ENCODE measurements at regions not wholly inside any gene's neighbourhood (a gene's known extent, or its start where the extent isn't known, plus 50 kb on each side); places are given as distances from the start of the nearest gene placed in this dataset.

DNA sequence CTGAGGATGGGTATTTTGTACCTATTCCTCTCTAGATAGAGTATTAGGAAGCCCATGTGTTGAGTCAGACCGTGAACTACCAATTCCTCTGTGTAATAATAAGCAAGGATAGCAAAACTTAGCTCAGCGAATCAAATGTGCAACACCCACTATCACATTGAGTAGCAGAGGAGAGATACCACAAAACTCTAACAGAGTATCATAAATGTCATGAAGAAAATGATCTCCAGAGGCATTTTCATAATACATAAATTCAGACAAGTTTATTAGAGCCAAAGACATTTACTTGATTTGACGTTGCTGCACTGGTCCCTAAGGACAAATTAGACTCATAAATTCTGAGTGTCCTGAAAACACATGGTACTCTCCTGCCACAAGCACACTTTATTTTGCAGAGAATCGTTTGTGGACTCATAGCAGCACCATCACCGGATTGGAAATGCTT, 245.2 kb downstream of the HAO1 start:
- Histone ChIP-seq H3K9me3 (ENCODE audit: control insufficient read depth, low read depth, low read length) (no peaks in the 10 kb centered on the region), H3K4me3 (ENCODE audit: low read length) (no peak overlapping the region), H3K36me3 (ENCODE audit: control insufficient read depth, low read depth, low read length) (no peaks in the 10 kb centered on the region), H3K27ac (ENCODE audit: low read length) (no peak overlapping the region), H3K4me1 (ENCODE audit: control insufficient read depth, low read depth, low read length) (no peaks in the 10 kb centered on the region), H3K27me3 (ENCODE audit: control insufficient read depth, insufficient read depth, low read length) (no peaks in the 10 kb centered on the region), H3K9ac (ENCODE audit: low read length) (no peak overlapping the region)

DNA sequence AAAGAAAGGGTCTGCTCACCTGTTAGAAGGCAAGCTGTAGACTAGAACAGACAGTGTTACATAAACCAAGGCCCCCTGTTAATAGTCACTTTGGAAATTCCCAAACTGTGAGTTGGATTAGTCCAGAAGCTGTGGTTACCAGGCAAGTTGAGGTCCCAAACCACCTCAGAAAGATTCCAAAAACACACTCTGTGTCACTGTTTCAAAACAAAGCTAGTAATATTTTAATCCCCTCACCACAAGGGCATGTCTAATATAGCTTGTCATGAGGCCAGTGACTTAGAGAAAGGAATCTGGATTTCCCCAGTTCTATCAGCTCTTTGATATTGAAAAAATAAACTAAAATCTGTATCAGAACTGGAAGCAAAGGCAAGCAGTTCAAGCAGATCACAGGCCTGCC, 244.6 kb downstream of the HAO1 start:
- Histone ChIP-seq H3K9ac (ENCODE audit: low read length) (no peak overlapping the region), H3K27ac (ENCODE audit: low read length) (no peak overlapping the region), H3K4me1 (ENCODE audit: control insufficient read depth, low read depth, low read length) (no peaks in the 10 kb centered on the region), H3K9me3 (ENCODE audit: control insufficient read depth, low read depth, low read length) (no peaks in the 10 kb centered on the region), H3K4me3 (ENCODE audit: low read length) (no peak overlapping the region), H3K27me3 (ENCODE audit: control insufficient read depth, insufficient read depth, low read length) (no peaks in the 10 kb centered on the region), H3K36me3 (ENCODE audit: control insufficient read depth, low read depth, low read length) (no peaks in the 10 kb centered on the region)

DNA sequence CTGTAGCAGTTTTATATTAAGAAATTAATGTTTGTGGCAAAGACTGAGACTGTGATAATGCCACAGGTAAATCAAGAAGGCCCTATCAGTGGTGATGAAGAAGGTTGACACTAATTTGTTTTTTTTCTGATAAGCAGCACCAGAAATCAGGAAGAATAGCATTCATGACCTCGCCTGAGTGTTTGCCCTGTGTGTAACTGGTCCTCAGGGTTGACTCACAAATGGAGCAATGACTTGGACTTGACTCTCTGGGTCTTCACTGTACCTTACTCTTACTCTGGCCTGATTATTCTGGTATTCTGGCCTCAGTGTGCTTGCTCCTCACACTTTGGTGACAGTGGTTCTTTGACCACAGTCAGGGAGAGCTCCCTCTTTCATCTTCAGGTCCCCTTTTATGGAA, 243.9 kb downstream of the HAO1 start:
- H3K4me3 ChIP-seq (ENCODE audit: low read length): no peak overlapping the region
- no peaks in the 10 kb centered on the region for H3K9me3 ChIP-seq (ENCODE audit: control insufficient read depth, low read depth, low read length)
- H3K36me3 ChIP-seq (ENCODE audit: control insufficient read depth, low read depth, low read length): no peaks in the 10 kb centered on the region
- no peaks in the 10 kb centered on the region for H3K27me3 ChIP-seq (ENCODE audit: control insufficient read depth, insufficient read depth, low read length)
- H3K27ac ChIP-seq (ENCODE audit: low read length): no peak overlapping the region
- no peaks in the 10 kb centered on the region for H3K4me1 ChIP-seq (ENCODE audit: control insufficient read depth, low read depth, low read length)
- H3K9ac ChIP-seq (ENCODE audit: low read length): no peak overlapping the region

DNA sequence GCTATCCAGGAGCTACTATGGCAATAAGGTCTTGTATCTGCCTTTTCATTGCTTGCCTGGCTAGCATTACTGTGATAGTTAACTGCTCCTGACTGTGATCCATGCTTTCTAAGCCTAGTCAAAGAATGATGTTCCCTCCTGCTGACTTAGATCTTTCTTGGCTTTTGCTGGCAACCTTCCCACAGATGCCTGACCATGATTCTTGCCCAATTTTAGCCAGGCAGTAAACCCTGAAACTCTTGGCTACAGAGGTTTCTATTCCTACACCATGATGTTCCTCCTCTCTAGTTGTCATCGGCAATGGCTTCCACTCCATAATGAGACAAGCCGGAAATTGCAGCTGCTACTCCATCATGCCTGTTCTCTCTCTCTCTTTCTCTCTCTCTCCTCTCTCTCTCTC, 238.1 kb downstream of the HAO1 start:
- H3K4me3 ChIP-seq (ENCODE audit: low read length): no peak overlapping the region
- no peak overlapping the region for H3K27ac ChIP-seq (ENCODE audit: low read length)
- no peaks in the 10 kb centered on the region for H3K4me1 ChIP-seq (ENCODE audit: control insufficient read depth, low read depth, low read length)
- H3K36me3 ChIP-seq (ENCODE audit: control insufficient read depth, low read depth, low read length): no peaks in the 10 kb centered on the region
- H3K9me3 ChIP-seq (ENCODE audit: control insufficient read depth, low read depth, low read length): no peaks in the 10 kb centered on the region
- H3K27me3 ChIP-seq (ENCODE audit: control insufficient read depth, insufficient read depth, low read length): no peaks in the 10 kb centered on the region
- no peak overlapping the region for H3K9ac ChIP-seq (ENCODE audit: low read length)

DNA sequence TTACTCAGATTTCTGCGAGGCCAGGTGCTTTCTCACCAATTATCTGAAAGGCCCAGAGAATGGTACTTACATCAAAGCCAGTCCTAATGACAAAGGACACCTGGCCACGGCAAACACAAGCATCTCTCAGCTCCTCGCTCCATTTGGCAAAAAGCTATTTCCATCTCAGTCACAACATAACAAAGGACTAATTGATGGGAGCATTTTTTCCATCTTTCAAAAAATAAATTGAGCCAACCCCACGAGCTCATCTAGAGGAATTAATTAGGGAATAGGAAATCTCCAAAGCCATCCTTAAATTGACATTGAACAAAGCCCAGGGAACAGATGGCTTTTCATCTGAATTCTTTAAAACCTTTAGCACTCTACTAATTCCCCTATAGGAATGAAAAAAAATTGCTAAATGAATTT, 236.7 kb downstream of the HAO1 start:
- Histone ChIP-seq H3K4me1 (ENCODE audit: control insufficient read depth, low read depth, low read length) (no peaks in the 10 kb centered on the region), H3K27ac (ENCODE audit: low read length) (no peak overlapping the region), H3K36me3 (ENCODE audit: control insufficient read depth, low read depth, low read length) (no peaks in the 10 kb centered on the region), H3K9ac (ENCODE audit: low read length) (no peak overlapping the region), H3K4me3 (ENCODE audit: low read length) (no peak overlapping the region), H3K27me3 (ENCODE audit: control insufficient read depth, insufficient read depth, low read length) (no peaks in the 10 kb centered on the region), H3K9me3 (ENCODE audit: control insufficient read depth, low read depth, low read length) (no peaks in the 10 kb centered on the region)

DNA sequence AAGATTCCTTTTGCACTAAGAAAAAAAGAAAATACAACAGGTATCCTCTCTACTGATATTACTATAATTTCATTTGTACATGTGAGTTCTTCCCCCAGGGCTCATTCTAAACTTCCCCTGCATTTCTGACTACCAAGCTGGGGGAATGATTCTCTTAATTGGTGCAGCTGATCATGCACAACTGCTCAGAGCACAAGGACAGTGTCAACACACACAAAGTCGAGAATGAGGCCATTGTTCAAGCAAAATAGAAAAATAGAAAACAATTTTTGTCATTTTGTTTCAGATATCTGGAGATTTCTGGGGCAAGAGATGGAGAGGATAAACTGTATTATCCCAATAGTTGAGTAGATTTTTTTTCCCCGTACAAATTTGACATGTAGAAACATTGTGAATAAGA, 236.3 kb downstream of the HAO1 start:
- Histone ChIP-seq H3K9ac (ENCODE audit: low read length) (no peak overlapping the region), H3K36me3 (ENCODE audit: control insufficient read depth, low read depth, low read length) (no peaks in the 10 kb centered on the region), H3K27me3 (ENCODE audit: control insufficient read depth, insufficient read depth, low read length) (no peaks in the 10 kb centered on the region), H3K4me1 (ENCODE audit: control insufficient read depth, low read depth, low read length) (no peaks in the 10 kb centered on the region), H3K27ac (ENCODE audit: low read length) (no peak overlapping the region), H3K4me3 (ENCODE audit: low read length) (no peak overlapping the region), H3K9me3 (ENCODE audit: control insufficient read depth, low read depth, low read length) (no peaks in the 10 kb centered on the region)

DNA sequence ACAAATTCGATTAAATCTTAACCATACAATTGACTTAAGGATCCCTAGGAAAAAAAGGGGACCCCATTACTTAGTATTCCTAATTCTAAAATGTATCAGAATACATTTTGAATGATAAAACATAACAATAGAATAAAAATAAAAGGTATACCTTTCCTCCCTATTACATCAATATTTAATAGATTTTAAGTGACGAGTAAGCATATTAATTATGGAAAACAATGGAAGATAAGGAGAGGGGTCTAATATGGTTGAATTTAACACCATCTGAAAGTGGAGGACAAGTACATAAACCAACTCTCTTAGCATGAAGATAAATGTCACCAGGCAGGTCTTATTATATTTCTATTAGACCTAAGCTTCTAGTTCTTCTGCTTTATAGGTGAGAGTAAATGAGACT, 232.1 kb downstream of the HAO1 start:
- H3K27me3 ChIP-seq (ENCODE audit: control insufficient read depth, insufficient read depth, low read length): no peaks in the 10 kb centered on the region
- H3K4me3 ChIP-seq (ENCODE audit: low read length): no peak overlapping the region
- no peaks in the 10 kb centered on the region for H3K36me3 ChIP-seq (ENCODE audit: control insufficient read depth, low read depth, low read length)
- H3K27ac ChIP-seq (ENCODE audit: low read length): no peak overlapping the region
- no peaks in the 10 kb centered on the region for H3K9me3 ChIP-seq (ENCODE audit: control insufficient read depth, low read depth, low read length)
- no peaks in the 10 kb centered on the region for H3K4me1 ChIP-seq (ENCODE audit: control insufficient read depth, low read depth, low read length)
- H3K9ac ChIP-seq (ENCODE audit: low read length): no peak overlapping the region

DNA sequence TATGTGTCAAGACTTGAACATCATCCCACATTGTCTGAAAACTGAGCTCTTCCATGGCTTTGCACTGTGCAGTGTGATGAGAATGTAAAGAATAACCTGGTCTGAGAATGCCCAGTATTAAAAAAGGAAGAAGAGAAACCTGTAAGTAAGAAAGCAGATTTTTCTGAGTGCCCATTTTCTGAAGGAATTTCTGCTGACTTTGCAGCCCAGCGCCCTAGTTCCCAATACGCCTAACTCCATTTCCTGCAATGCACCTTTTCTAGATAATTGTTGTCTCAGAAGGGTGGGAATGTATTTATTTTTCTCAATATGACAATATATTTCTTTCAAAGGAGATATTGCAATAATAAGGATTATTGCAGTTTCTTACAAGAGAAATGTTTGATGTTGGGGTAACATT, 231.5 kb downstream of the HAO1 start:
- no peaks in the 10 kb centered on the region for H3K27me3 ChIP-seq (ENCODE audit: control insufficient read depth, insufficient read depth, low read length)
- no peak overlapping the region for H3K27ac ChIP-seq (ENCODE audit: low read length)
- no peaks in the 10 kb centered on the region for H3K4me1 ChIP-seq (ENCODE audit: control insufficient read depth, low read depth, low read length)

DNA sequence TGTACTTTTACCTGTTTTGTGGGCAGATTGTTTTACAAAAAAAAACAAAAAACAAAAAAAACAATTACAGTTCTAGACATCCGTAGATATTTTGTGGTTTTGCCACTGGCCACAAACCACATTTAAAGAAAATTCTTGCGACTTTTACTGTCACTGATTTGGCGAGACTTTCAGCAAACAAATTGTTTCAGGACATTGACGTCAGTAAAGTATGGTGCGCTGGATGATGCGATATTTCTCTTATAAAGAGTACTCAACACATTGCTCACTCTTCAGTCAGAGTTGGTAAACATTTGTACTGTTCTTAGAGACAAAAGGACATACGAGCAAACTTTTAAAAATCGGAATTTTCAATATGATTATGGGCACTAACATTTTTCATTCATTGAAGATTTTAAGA, 229.8 kb downstream of the HAO1 start:
- no peaks in the 10 kb centered on the region for H3K27me3 ChIP-seq (ENCODE audit: control insufficient read depth, insufficient read depth, low read length)
- no peak overlapping the region for H3K27ac ChIP-seq (ENCODE audit: low read length)
- no peak overlapping the region for H3K4me3 ChIP-seq (ENCODE audit: low read length)
- H3K9ac ChIP-seq (ENCODE audit: low read length): no peak overlapping the region
- no peaks in the 10 kb centered on the region for H3K9me3 ChIP-seq (ENCODE audit: control insufficient read depth, low read depth, low read length)
- no peaks in the 10 kb centered on the region for H3K36me3 ChIP-seq (ENCODE audit: control insufficient read depth, low read depth, low read length)
- no peaks in the 10 kb centered on the region for H3K4me1 ChIP-seq (ENCODE audit: control insufficient read depth, low read depth, low read length)

More for the DNA sequence above, 231.5 kb downstream of the HAO1 start:
- Histone ChIP-seq H3K9me3 (ENCODE audit: control insufficient read depth, low read depth, low read length) (no peaks in the 10 kb centered on the region), H3K4me3 (ENCODE audit: low read length) (no peak overlapping the region), H3K9ac (ENCODE audit: low read length) (no peak overlapping the region), H3K36me3 (ENCODE audit: control insufficient read depth, low read depth, low read length) (no peaks in the 10 kb centered on the region)

DNA sequence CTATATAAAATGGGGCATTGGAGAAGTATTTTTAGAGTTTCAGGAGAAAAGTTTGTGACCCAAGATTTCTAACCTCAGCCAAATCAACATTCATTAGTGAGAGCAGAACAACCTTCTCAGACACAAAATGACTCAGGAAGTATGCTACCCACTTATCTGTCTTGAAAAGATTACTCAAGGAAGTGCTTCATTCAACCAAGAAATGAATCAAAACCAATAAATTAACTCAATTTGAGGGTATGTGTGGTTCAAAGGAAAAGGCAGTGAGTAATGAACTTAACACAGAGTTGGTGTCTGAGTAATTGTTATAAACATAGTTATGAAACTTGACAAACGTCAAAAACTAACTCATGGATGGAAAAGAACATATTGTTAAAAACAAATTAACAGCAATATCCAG, 227.6 kb downstream of the HAO1 start:
- Histone ChIP-seq H3K27ac (ENCODE audit: low read length) (no peak overlapping the region), H3K9me3 (ENCODE audit: control insufficient read depth, low read depth, low read length) (no peaks in the 10 kb centered on the region), H3K36me3 (ENCODE audit: control insufficient read depth, low read depth, low read length) (no peaks in the 10 kb centered on the region), H3K4me3 (ENCODE audit: low read length) (no peak overlapping the region), H3K4me1 (ENCODE audit: control insufficient read depth, low read depth, low read length) (no peaks in the 10 kb centered on the region), H3K9ac (ENCODE audit: low read length) (no peak overlapping the region), H3K27me3 (ENCODE audit: control insufficient read depth, insufficient read depth, low read length) (no peaks in the 10 kb centered on the region)

DNA sequence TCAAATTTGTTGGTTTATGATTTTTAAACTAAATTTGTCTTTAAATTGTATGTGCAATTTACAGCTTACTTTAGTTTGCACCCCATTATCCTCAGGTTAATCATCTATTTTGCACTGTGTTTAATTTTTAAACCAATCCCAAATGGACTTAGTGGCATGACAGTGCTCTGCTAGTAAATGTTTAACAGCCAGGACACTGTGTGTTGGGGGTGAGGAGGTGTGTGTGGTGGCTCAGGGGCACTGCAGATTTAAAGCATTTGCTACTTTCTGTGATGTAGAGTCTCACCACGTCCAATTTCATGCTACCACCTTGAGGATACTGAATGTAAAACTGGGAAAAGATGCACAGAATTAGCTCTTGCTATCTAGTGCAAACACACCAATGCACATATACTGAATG, 225.7 kb downstream of the HAO1 start:
- no peaks in the 10 kb centered on the region for H3K9me3 ChIP-seq (ENCODE audit: control insufficient read depth, low read depth, low read length)
- no peaks in the 10 kb centered on the region for H3K36me3 ChIP-seq (ENCODE audit: control insufficient read depth, low read depth, low read length)
- no peak overlapping the region for H3K4me3 ChIP-seq (ENCODE audit: low read length)
- no peak overlapping the region for H3K27ac ChIP-seq (ENCODE audit: low read length)
- H3K4me1 ChIP-seq (ENCODE audit: control insufficient read depth, low read depth, low read length): no peaks in the 10 kb centered on the region
- H3K27me3 ChIP-seq (ENCODE audit: control insufficient read depth, insufficient read depth, low read length): no peaks in the 10 kb centered on the region
- no peak overlapping the region for H3K9ac ChIP-seq (ENCODE audit: low read length)

DNA sequence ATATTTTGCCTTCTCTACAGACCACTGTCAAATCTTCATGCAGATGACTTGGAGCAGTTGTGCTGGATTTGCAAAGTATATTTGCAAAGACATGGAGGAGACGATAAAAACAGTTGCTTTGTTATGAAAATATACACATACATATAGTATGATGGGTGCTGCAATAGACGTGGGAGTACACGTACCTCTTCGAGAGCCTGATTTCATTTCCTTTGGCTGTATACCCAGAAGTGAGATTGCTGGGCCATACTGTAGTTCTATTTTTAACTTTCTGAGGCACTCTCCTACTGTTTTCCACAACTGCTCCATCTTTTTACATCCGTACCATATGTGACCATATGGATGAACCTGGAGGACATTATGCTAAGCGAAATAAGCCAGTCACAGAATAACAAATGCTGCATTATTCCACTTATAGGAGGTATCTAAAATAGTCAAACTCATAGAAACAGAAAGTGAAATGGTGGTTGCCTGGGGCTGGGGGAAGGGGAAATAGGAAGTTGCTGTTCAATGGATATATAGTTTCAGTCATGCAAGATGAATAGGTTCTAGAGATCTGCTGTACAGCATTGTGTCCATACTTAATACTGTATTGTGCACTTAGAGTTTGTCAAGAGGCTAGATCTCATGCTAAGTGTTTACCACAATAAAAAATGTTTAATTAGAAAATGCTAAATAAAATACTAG, 223.8 kb downstream of the HAO1 start:
- Histone ChIP-seq H3K4me1 (ENCODE audit: control insufficient read depth, low read depth, low read length) (no peaks in the 10 kb centered on the region), H3K27me3 (ENCODE audit: control insufficient read depth, insufficient read depth, low read length) (no peaks in the 10 kb centered on the region), H3K36me3 (ENCODE audit: control insufficient read depth, low read depth, low read length) (no peaks in the 10 kb centered on the region), H3K9ac (ENCODE audit: low read length) (no peak overlapping the region), H3K4me3 (ENCODE audit: low read length) (no peak overlapping the region), H3K27ac (ENCODE audit: low read length) (no peak overlapping the region), H3K9me3 (ENCODE audit: control insufficient read depth, low read depth, low read length) (no peaks in the 10 kb centered on the region)

All from iPS-18a (cell line).